Activated B cell treated with CpG ODN at 0.5 μM for 24 hours (primary cell): ENCODE measurements at regions not wholly inside any gene's neighbourhood (a gene's known extent, or its start where the extent isn't known, plus 50 kb on each side); places are given as distances from the start of the nearest gene placed in this dataset.

Experiments
- ATAC-seq: fragments of 200-7000 bp; cut with Tn5 transposase; one replicate; pipeline ENCODE4 v1.10.0; 2021; ENCODE audit warnings: low read depth, mild to moderate bottlenecking, moderate library complexity
- CTCF ChIA-PET: fragments of 350-600 bp; sonication (Branson Sonifier 250); formaldehyde crosslinking; loops from one replicate; lab custom pipeline; 2021; ENCODE audit warnings: antibody characterized with exemption; lab: Charles Lee
- POLR2A ChIA-PET: fragments of 350-600 bp; sonication (Branson Sonifier 250); formaldehyde crosslinking; loops from one replicate; lab custom pipeline; 2021; ENCODE audit warnings: antibody characterized with exemption; lab: Charles Lee
- DNase-seq: peaks from one replicate; pipeline ENCODE4 v3.0.0; 2022
- H3K27ac Mint-ChIP-seq: one replicate; pipeline ENCODE4 v1.8.0; 2020; ENCODE audit warnings: mixed read lengths
- H3K27me3 Mint-ChIP-seq: one replicate; pipeline ENCODE4 v1.8.0; 2021; ENCODE audit warnings: mixed read lengths
- H3K36me3 Mint-ChIP-seq: one replicate; pipeline ENCODE4 v1.8.0; 2021; ENCODE audit warnings: low read depth, mixed read lengths
- H3K4me1 Mint-ChIP-seq: one replicate; pipeline ENCODE4 v1.8.0; 2021; ENCODE audit warnings: mixed read lengths
- H3K4me3 Mint-ChIP-seq: one replicate; pipeline ENCODE4 v1.8.0; 2020; ENCODE audit warnings: mild to moderate bottlenecking, mixed read lengths
- H3K9me3 Mint-ChIP-seq: one replicate; pipeline ENCODE4 v1.8.0; 2020; ENCODE audit warnings: mixed read lengths
- intact Hi-C: fragments of 100-400 bp; cut with micrococcal nuclease; formaldehyde crosslinking; loops from one replicate; pipeline ENCODE4 v1.15.1; 2024
- TF ChIP-seq, protein P1 (sequence below): fragments of 200-600 bp; IDR thresholded peaks from one replicate; pipeline ENCODE4 v1.8.0; 2022; ENCODE audit warnings: antibody characterized with exemption, mild to moderate bottlenecking

GRCh38 chr15:47933865-47934264, 186.9 kb upstream of the SLC24A5 start:
- intact Hi-C loops: no loop called here
- DNase-seq (no peak), ATAC-seq (no peak)
- Mint-ChIP-seq H3K9me3 (no peaks in the 10 kb centered on the region), H3K4me1 (no peaks in the 10 kb centered on the region), H3K4me3 (no peak overlapping the region), H3K27ac (no peak overlapping the region), H3K27me3 (peaks cover 4% of the 10 kb centered on the region), H3K36me3 (no peaks in the 10 kb centered on the region)
- POLR2A ChIA-PET: no interaction called here
- TF ChIP-seq, protein P1, sequence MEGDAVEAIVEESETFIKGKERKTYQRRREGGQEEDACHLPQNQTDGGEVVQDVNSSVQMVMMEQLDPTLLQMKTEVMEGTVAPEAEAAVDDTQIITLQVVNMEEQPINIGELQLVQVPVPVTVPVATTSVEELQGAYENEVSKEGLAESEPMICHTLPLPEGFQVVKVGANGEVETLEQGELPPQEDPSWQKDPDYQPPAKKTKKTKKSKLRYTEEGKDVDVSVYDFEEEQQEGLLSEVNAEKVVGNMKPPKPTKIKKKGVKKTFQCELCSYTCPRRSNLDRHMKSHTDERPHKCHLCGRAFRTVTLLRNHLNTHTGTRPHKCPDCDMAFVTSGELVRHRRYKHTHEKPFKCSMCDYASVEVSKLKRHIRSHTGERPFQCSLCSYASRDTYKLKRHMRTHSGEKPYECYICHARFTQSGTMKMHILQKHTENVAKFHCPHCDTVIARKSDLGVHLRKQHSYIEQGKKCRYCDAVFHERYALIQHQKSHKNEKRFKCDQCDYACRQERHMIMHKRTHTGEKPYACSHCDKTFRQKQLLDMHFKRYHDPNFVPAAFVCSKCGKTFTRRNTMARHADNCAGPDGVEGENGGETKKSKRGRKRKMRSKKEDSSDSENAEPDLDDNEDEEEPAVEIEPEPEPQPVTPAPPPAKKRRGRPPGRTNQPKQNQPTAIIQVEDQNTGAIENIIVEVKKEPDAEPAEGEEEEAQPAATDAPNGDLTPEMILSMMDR: no peak
- CTCF ChIA-PET: no interaction called here

GRCh38 chr15:47934342-47934741, 186.4 kb upstream of the SLC24A5 start:
- ChIA-PET POLR2A (no interaction called here), CTCF (no interaction called here)
- Mint-ChIP-seq H3K27ac (no peak overlapping the region), H3K4me1 (no peaks in the 10 kb centered on the region), H3K4me3 (no peak overlapping the region), H3K27me3 (peaks cover 2% of the 10 kb centered on the region), H3K9me3 (no peaks in the 10 kb centered on the region), H3K36me3 (no peaks in the 10 kb centered on the region)
- ATAC-seq (no peak), DNase-seq (no peak)
- intact Hi-C loops: no loop called here
- TF ChIP-seq, protein P1: no peak

DNA sequence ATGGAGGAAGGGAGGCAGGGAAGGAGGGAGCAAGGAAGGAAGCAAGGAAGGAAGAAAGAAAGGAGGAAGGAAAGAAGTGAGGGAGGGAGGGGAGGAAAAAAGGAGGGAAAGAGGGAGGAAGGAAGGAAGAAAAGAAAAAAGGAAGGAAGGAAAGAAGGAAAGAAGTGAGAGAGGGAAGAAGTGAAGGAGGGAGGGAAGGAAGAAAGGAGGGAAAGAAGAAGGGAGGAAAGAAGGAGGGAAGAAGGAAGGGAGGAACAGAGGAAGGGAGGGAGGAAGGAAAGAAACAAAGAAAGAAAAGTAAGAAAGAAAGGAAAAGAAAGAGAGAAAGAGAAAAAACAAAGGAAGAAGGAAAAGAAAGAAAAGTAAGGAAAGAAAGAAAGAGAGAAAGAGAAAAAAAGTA, 183.0 kb upstream of the SLC24A5 start:
- no peak overlapping the region for H3K27ac Mint-ChIP-seq
- TF ChIP-seq, protein P1: no peak
- no peak overlapping the region for H3K4me3 Mint-ChIP-seq
- DNase-seq (no peak), ATAC-seq (no peak)
- intact Hi-C loops: no loop called here
- no peaks in the 10 kb centered on the region for H3K4me1 Mint-ChIP-seq
- H3K9me3 Mint-ChIP-seq: no peaks in the 10 kb centered on the region
- H3K36me3 Mint-ChIP-seq: no peaks in the 10 kb centered on the region
- POLR2A ChIA-PET: no interaction called here
- H3K27me3 Mint-ChIP-seq: peaks cover 3% of the 10 kb centered on the region
- CTCF ChIA-PET: no interaction called here

GRCh38 chr15:47944637-47945288, 176.0 kb upstream of the SLC24A5 start:
- DNase-seq (no peak), ATAC-seq (no peak)
- no peak overlapping the region for H3K27ac Mint-ChIP-seq
- intact Hi-C loops: no loop called here
- peaks cover 1% of the 10 kb centered on the region for H3K27me3 Mint-ChIP-seq
- no peaks in the 10 kb centered on the region for H3K36me3 Mint-ChIP-seq
- H3K9me3 Mint-ChIP-seq: no peaks in the 10 kb centered on the region
- POLR2A ChIA-PET: no interaction called here
- H3K4me3 Mint-ChIP-seq: no peak overlapping the region
- H3K4me1 Mint-ChIP-seq: no peaks in the 10 kb centered on the region
- TF ChIP-seq, protein P1: no peak
- CTCF ChIA-PET: no interaction called here

DNA sequence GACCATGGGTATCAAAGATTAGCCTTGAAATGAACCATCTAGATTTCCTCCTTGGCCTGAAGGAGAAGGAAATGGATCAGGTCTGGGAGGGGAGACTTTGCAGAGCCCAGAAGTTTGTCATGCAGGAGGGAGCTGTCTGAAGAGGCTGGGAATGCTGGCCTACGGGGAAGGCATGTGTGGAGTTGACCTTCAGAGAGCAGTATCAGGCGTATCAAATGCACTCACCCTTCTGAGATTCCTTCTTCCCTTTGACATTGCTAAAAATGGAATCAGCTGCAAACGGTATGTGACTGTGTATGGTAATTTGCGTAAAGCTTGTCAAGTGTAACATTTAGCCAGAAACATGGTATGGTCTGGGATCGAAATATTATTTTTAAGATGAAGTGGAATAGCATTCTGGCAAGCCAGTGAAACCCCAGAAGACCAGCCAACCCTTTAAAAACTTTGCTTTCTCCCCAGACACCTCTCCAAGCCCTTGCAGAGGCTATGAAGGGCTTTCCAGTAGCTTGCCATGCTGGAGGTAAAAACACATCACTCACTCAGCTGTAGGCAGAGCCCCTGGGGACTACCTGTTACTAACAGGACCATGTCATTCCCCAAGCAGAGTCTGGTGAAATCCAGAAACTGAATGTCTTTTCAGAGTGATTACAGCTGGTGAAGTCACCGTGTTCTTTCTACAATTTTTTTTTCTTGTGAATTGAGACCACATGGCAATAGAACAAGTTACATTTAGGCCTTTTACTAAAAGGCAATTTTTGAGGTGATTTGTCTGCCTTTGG, 174.7 kb upstream of the SLC24A5 start:
- Mint-ChIP-seq H3K9me3 (no peaks in the 10 kb centered on the region), H3K36me3 (no peaks in the 10 kb centered on the region), H3K27ac (no peak overlapping the region), H3K4me3 (no peak overlapping the region), H3K4me1 (no peaks in the 10 kb centered on the region), H3K27me3 (peaks cover 1% of the 10 kb centered on the region)
- DNase-seq (no peak), ATAC-seq (no peak)
- TF ChIP-seq, protein P1: no peak
- POLR2A ChIA-PET: no interaction called here
- intact Hi-C loops: no loop called here
- CTCF ChIA-PET: no interaction called here
